HG03521 (cell line): ENCODE measurements at regions not wholly inside any gene's neighbourhood (a gene's known extent, or its start where the extent isn't known, plus 50 kb on each side); places are given as distances from the start of the nearest gene placed in this dataset.

Experiments
- ATAC-seq: cut with Tn5 transposase; IDR thresholded peaks from one replicate; pipeline ENCODE4 v1.9.1; 2021; ENCODE audit warnings: mild to moderate bottlenecking, moderate library complexity; ENCODE audit not compliant: unreplicated experiment

DNA sequence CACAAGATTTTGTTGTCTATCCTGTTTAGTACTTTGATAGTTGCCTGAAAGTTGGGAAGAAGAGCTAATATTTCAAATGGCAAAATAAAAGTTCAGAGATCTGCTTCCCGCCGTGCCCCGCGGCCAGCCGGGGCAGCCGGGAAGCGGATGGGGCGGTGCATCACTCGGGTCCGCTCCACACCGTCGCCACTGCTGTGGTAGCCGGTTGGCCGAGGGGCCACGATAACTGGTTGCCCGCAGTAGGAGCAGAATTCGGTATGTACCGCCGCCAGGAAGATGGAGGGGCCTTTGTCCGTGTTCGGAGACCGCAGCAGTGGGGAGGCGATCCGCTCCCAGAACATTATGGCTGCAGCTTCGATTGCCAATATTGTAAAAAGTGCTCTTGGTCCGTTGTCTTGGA, 427.2 kb upstream of the PDE3A start:
- ATAC-seq: no peak

DNA sequence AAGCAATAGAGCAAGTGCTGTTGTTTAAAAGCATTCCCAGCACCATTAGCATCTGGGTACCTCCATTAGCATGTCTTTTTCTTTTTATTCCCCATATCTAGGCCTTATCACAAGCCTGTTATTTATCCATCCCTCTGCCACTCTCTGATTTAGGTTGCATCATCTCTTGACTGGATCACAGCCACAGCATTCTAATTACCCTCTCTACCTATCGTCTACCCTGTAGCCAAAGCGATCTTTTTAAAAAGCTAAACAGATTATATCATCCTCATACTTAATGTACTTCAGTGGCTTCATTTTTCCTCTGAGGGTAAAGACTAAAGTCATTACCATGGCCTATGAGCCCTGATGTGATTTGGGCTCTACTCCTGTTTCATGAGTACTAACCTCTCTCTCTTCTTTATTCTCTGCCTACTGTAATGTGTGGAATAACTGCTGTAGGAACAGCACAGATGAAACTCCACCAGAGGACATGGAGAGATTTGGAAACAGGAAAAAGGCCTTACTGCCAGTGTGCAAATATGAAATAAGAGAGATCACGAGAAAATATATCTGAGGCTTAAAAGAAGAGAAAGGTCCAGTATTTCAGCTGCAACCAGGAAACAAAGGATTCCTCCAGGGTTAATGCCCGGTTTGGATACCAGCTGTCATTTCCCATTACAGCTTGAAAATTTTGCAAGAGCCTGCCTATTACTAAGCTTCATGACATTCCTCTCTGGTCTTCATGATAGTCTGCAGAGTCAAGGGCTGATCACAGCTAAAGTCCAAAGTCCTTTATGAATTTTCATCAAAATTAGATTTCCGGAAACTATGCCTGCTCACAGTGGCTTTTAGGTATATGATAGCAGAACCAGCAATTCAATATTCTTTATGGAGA, 422.5 kb upstream of the PDE3A start:
- ATAC-seq: no peak

- ATAC-seq: no peak
These were observed 421.8 kb upstream of the PDE3A start for GRCh38 chr12:19946550-19946949.

DNA sequence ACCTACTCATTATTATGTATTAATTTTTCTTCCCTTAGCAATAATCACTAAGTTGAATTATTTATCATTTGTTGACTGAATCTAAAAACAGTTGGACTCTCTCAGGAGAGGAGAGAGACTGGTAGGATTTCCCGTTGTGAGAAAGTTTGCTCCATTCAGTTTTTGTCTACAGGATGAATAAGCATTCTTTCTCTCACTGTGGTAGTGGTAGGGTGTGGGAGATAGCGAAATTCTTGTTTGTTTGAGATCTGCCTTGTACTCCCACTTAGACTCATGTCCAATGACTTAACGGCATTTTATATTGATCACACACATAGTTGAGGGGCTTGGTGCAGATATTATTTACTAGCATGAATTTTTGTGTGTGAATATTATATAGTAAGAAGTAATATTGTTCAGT, 421.0 kb upstream of the PDE3A start:
- no peak for ATAC-seq

DNA sequence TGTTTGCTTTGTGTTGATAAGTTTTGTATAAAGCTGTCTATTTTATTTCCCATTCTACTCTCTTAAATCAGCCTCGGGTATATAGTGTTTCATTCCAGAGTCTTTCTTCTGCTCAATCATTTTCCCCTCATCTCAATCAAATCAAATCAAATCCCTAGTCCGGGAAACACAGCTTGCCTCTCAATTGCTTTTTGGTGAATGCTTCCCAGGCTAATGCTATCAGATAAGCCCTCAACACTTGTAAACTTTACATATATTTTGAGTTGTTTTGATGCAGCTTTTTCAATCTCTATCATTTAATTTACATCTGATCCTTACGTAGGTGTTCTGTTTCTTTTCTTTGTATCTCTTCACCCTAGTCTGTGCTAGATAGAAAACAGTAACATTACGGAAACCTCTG, 416.7 kb upstream of the PDE3A start:
- ATAC-seq: no peak

DNA sequence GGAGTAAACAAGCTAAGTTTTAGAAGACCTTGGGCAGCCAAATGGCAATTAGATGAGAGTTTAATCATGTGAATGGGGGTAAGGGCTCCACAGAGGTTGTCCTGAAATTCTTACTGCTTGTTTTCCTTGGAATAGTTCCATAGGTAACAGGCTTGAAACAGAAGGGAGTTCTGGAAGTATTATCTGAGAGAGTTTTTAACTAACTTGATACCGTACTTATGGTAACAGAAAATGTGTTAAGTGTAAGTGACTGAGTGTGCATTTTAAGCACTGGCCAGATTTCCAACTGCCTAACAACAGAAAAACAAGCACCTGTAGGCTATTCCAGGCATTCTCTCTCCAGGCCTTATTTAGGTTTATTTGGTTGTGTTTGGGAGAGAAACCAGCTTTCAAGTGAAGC, 414.6 kb upstream of the PDE3A start:
- no peak for ATAC-seq

GRCh38 chr12:19954163-19954562, 414.2 kb upstream of the PDE3A start:
- no peak for ATAC-seq

GRCh38 chr12:19957308-19958125, 410.8 kb upstream of the PDE3A start:
- ATAC-seq: no peak

DNA sequence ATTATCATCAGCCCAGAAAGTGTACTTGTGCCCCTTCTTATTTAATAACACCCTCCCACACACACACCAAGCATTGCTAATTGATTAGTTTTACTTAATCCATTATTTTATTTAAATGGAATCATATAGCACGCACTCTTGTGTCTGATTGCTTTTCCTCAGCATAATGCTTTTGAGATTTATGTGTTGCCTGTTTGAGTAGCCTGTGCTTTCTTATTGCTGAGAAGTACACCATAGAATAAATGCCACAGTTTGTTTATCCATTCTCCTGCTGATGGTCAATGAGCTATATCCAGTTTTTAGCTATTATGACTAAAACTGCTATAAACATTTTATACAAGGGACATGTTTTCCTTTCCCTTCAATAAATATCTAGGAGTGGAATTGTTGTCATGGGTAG, 409.9 kb upstream of the PDE3A start:
- no peak for ATAC-seq

- ATAC-seq: no peak
These were observed 409.0 kb upstream of the PDE3A start for GRCh38 chr12:19959353-19959752.

DNA sequence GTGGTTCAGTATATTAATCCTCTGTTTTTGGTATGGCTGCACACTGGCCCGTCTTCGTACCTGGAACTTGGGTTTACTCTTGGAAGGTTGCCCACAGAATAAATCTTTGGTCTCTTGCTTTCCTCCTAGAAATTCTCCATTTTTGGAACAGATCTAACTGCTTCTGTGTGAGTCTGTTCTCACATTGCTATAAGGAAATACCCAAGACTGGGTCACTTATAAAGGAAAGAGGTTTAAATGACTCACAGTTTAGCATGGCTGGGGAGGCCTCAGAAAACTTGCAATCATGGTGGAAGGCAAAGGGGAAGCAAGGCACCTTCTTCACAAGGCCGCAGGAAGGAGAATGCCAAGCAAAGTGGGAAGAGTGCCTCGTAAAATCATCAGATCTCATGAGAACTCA, 407.8 kb upstream of the PDE3A start:
- ATAC-seq: no peak

GRCh38 chr12:19962192-19962591, 406.1 kb upstream of the PDE3A start:
- ATAC-seq: no peak

DNA sequence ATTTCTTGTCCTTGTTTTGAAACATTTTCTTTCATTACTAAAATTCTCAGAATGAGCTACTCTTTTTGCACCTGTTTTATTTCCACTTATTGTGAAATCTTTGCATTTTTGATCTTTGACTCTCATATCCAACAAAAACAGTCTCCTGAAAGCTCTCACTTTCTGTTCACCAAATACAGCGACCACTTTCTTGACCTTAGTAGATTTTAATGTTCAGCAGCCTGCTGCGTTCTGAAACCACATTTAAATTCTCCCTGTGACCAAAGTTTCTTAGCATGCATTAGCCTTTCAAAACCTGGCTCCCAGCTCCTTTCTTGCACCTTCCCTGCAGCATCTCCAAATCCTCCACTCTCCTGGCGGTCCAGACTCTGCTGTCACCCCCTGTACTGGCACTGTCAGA, 404.4 kb upstream of the PDE3A start:
- no peak for ATAC-seq

DNA sequence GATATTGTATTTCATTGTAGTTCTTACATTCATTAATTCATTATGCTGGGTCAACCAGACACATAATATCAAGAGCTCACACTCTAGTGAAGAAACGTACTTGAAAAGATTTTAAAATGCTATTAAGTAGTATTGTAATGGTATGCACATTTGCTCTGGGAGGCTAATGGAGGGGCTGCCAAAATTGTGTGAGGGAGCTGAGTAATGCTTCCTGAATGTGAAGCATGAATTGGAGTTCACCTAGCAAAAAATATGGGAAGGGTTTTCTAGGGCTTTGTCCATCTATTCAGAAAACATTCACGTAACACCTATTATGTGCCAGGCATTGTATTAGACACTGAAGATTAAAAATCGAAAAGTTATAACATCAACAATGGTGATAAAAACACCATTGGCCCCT, 403.8 kb upstream of the PDE3A start:
- no peak for ATAC-seq

DNA sequence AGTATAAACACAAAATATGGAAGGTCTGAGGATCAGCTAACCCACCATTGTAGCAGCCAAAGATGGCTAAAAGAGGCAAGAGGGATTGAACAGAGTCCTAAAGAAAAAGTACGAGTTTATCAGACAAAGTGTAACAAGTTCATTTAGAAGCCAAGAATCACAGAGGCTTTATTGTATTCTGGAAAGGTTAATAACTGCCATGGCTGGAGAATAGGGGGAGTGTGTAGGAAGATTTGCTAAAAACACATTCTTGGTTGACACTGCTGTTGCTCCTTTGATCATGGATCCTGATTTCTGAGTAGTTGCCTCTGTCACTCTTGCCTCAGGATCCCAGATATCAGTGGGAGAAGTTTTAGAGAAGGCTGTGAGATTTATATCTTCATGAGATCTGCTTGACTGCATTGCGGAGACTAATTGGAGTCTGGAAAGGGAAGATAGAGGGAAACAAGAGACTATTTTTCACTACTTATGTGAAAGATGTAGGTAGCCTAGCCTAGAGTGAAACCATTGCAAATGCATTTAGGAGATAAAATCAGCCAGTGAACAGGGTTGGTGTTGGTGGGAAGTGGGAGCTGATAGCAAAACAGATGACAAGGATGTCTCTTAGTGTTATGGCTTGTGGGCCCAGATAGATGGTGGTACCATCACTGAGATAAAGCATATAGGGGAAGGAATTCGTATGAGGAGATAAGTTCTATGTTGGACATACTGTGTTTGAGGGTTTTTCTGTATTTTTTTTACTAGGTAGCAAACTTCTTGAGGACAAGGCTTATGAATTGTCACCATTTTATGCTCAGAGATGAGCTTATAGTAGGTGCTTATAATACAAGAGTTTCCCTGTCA, 402.9 kb upstream of the PDE3A start:
- ATAC-seq: no peak

DNA sequence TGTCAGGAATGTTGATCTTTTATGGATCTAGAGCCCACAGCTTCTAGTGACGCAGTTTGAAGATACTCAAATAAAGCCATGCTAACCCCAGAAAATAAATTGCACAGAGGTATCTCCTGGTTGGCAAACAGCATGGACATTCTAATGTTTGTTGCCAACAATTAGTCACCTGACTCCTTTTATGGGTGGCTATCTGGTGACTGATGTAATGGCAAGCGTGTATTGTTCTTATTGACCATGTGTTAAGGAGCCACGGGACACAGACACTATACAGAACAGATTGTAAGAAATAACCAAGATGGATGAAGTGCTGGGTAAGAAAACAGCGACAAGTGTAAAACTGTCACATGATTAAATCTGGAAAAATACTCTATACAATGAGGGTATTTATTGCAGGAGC, 401.3 kb upstream of the PDE3A start:
- ATAC-seq: no peak

- no peak for ATAC-seq
These were observed 400.9 kb upstream of the PDE3A start for GRCh38 chr12:19967431-19967830.

GRCh38 chr12:19970116-19970515, 398.2 kb upstream of the PDE3A start:
- ATAC-seq: no peak

DNA sequence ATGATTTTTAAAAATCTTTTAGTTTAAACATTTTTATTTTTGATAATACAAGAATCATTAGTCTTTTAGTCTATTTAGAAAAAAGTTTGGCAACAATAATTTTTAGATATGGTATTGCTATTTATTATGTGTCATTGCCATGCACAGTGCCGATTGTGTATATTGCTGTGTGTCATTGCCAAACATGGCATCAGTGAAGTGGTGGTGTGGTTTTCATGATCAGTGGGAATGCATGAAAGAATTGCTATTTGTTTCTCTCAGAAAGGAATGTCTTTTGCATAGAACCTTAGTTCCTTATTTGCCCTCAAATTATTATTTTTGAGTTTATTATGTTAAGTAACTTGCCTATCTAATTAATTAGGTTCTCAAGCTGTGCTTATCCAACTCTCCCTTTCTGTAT, 397.5 kb upstream of the PDE3A start:
- ATAC-seq: no peak

- no peak for ATAC-seq
These were observed 396.7 kb upstream of the PDE3A start for GRCh38 chr12:19971361-19972280.
